HFF-Myc (cell line): ENCODE measurements at regions not wholly inside any gene's neighbourhood (a gene's known extent, or its start where the extent isn't known, plus 50 kb on each side); places are given as distances from the start of the nearest gene placed in this dataset.

Experiments
- DNase-seq: peaks from one replicate; pipeline ENCODE4 v3.0.0-alpha.2; 2011; ENCODE audit warnings: low read depth; ENCODE audit errors: extremely low read depth
- H3K4me3 ChIP-seq: replicated peaks from 2 replicates; pipeline ENCODE4 v1.5.1; 2011; ENCODE audit warnings: low read depth, mild to moderate bottlenecking, control low read depth, low read length
- TF ChIP-seq, protein P1 (sequence below): IDR thresholded peaks from 2 replicates; pipeline ENCODE4 v1.5.1; 2012; ENCODE audit warnings: mild to moderate bottlenecking, low read depth, low read length, control low read depth; ENCODE audit errors: missing control alignments

- TF ChIP-seq, protein P1, sequence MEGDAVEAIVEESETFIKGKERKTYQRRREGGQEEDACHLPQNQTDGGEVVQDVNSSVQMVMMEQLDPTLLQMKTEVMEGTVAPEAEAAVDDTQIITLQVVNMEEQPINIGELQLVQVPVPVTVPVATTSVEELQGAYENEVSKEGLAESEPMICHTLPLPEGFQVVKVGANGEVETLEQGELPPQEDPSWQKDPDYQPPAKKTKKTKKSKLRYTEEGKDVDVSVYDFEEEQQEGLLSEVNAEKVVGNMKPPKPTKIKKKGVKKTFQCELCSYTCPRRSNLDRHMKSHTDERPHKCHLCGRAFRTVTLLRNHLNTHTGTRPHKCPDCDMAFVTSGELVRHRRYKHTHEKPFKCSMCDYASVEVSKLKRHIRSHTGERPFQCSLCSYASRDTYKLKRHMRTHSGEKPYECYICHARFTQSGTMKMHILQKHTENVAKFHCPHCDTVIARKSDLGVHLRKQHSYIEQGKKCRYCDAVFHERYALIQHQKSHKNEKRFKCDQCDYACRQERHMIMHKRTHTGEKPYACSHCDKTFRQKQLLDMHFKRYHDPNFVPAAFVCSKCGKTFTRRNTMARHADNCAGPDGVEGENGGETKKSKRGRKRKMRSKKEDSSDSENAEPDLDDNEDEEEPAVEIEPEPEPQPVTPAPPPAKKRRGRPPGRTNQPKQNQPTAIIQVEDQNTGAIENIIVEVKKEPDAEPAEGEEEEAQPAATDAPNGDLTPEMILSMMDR, result no peak
- no peak for DNase-seq
- no peak overlapping the region for H3K4me3 ChIP-seq
Measured at GRCh38 chr9:111180811-111181210, 142.5 kb upstream of the LPAR1 start.

GRCh38 chr9:111179577-111179976 lies 141.3 kb upstream of the LPAR1 start:
- DNase-seq, result peak; percentile 44
- no peak overlapping the region for H3K4me3 ChIP-seq
- TF ChIP-seq, protein P1, result no peak

DNA sequence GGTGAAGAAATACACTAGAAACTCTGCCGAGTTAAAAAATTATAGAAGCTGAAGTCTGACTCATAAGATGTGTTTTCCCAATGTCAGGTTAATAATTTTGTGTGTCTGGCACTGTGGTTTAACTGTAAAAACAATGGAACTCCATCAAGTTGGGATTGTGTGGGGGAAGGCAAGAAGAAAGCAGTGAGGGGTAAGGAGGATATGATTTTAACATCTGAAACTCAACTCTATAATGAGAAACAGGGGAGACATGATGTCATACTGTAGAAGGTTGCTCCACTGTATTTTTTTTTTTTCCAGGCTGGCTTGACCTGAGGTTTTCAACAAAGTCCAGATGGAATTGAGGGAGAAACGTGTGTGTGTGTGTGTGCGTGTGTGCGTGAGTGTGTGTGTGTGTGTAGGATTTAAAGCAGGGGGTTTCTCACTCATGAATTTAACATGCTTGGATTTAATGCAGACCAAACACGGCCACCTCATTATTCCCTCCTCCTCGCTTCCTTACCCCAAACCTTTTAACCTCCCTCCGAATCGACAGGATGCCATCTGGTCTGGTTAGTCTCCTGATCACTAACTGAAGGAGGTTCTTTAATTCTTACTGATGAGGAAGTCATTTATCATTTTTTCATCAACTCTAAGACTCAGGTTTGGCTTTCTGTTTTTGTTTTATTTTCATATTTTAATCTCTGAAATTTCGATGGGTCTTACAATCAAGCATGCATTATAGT lies 140.2 kb upstream of the LPAR1 start:
- TF ChIP-seq, protein P1, result no peak
- no peak overlapping the region; the same call in 1 of the 2 replicates for H3K4me3 ChIP-seq
- DNase-seq, result peak; percentile 93

- DNase-seq, result no peak
- TF ChIP-seq, protein P1, result no peak
- no peak overlapping the region for H3K4me3 ChIP-seq
Measured at GRCh38 chr9:111176511-111176910, 138.2 kb upstream of the LPAR1 start.

GRCh38 chr9:111175350-111175749 lies 137.1 kb upstream of the LPAR1 start:
- no peak overlapping the region for H3K4me3 ChIP-seq
- no peak for DNase-seq
- TF ChIP-seq, protein P1, result no peak

DNA sequence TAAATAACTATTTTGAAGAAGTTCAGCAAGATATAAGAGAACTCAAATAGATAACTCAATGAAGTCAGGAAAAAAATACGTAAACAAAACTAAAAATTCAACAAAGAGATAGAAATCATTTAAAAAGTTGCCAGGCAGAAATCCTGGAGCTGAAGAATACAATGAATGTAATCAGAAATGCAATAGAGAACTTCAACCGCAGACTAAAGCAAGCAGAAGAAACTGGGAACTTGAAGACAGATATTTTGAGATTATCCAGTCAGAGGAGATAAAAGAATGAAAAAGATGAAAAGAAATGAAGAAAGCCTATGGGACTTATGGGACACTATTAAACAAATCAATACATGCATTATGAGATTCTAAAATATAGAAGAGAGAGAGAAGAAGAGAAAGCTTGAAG lies 129.1 kb upstream of the LPAR1 start:
- no peak for DNase-seq

More for the DNA sequence above, 129.1 kb upstream of the LPAR1 start:
- no peak overlapping the region for H3K4me3 ChIP-seq
- TF ChIP-seq, protein P1, result no peak
